BLaER1 treated with 17β-estradiol and CSF1 and Interleukin-3, amounts not matched to agents 10 nM and 100 nM (cell line): ENCODE measurements at regions not wholly inside any gene's neighbourhood (a gene's known extent, or its start where the extent isn't known, plus 50 kb on each side); places are given as distances from the start of the nearest gene placed in this dataset.
A peak's percentile ranks its signal among the peaks of the same experiment; 100 is the strongest.

Source experiments
- H3K27ac ChIP-seq, 11 experiments: shearing (Covaris generic); formaldehyde crosslinking; 2 replicates each; pipeline ENCODE4 v1.8.1; 2022
- H3K27me3 ChIP-seq, 11 experiments: shearing (Covaris generic); formaldehyde crosslinking; 2 replicates each; pipeline ENCODE4 v1.8.1; 2022
- H3K36me3 ChIP-seq, 11 experiments: shearing (Covaris generic); formaldehyde crosslinking; 2 replicates each; pipeline ENCODE4 v1.8.1; 2022
- H3K4me1 ChIP-seq, 10 experiments: shearing (Covaris generic); formaldehyde crosslinking; 2 replicates each; pipeline ENCODE4 v1.8.1; 2022
- H3K4me2 ChIP-seq, 11 experiments: shearing (Covaris generic); formaldehyde crosslinking; 2 replicates each; pipeline ENCODE4 v1.8.1; 2022
- H3K4me3 ChIP-seq, 10 experiments: shearing (Covaris generic); formaldehyde crosslinking; 2 replicates each; pipeline ENCODE4 v1.8.1; 2022
- H3K9ac ChIP-seq, 11 experiments: shearing (Covaris generic); formaldehyde crosslinking; 2 replicates each; pipeline ENCODE4 v1.8.1; 2022
- H3K9me3 ChIP-seq, 11 experiments: shearing (Covaris generic); formaldehyde crosslinking; replicated peaks in 1 of 11; 2 replicates each; pipeline ENCODE4 v1.8.1; 2022
- H4K20me1 ChIP-seq, 11 experiments: shearing (Covaris generic); formaldehyde crosslinking; 2 replicates each; pipeline ENCODE4 v1.8.1; 2022
- Cebpa-rat ChIP-seq, 11 experiments: shearing (Covaris generic); IDR thresholded peaks; 2 replicates each; pipeline ENCODE4 v1.8.1; 2022

DNA sequence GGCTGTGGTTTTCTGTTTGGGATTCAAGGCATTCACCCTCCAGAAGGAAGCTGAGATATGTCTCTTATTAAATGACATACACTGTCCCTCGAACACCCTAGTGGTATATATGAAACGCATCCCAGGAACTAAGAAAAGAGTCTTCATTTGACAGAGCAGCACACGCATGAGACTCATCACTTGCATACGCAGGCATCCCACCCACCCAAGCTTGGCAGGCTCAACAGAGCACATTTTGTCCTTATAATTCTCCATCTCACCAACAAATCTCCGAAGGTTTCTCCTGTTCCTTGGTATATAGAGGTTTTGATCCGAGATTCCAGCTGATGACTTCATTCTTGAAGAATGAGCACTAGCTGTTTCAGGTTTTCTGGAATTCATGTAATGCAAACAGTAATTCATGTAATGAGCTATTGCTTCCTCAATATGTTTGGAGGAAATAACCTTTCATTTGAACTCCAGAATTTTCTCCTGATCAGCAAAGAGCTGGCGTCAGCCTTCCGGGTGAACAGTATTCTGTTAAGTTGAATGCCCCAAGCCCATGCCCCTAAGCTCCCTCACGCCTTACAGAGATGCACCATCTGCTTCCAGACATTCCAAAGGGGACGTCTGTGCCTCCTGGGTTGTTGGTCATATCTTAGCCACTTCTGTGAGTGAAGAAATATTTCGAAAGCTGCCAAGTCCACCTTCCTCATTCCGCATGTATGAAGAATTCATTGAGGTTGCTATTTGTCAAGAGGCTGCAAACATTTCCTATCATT, 66.0 kb upstream of the CDH4 start:
- Histone ChIP-seq H3K36me3 (no peaks in the 10 kb centered on the region), H3K27ac (no peak overlapping the region), H3K27me3 (no peaks in the 10 kb centered on the region), H3K4me3 (no peak overlapping the region), H3K4me1 (peaks cover 0 to 5% (median 0%) of the 10 kb centered on the region in 10 experiments; a peak in 1 of 20 replicates), H3K9me3 (no peaks in the 10 kb centered on the region), H3K9ac (no peak overlapping the region), H4K20me1 (no peaks in the 10 kb centered on the region), H3K4me2 (0 out of 22 replicates have a peak overlapping the region, but pooled peaks of 1 of the 11 experiments have one; percentile 5)
- TF ChIP-seq Cebpa-rat (IDR thresholded peaks at IDR 0.05), result no peak

DNA sequence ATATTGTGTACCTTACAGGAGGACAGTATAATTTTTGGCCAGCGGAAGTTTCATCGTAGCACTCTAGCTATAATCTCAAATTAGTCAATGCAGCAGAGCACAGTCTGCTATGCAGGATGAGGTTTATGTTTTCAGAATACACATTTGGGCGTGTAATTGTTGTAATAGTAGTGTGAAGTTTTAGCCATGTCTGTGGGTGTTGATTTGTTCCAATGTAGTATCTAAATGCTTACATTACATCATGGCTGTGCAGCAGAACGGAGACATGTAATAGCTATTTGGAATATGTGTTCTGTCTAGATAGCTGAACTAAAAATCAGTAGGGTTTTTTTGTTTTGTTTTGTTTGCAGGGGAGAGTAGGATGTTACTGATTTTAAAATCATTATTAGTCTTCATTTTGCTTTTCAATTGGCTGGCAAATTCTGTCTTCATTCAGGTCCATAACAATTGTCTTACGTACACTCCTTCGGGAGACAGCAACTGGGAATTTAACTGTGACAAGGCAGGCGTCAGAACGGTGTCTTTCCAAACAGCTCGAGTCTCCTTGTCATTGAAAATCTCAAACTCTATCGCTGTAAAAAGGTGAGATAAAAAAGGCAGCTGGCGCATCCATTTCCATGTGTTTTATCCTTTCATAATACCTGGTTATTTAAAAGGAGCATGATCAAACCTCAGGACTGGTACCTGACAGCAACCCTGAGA, 65.1 kb upstream of the CDH4 start:
- no peak overlapping the region for H3K27ac ChIP-seq
- no peaks in the 10 kb centered on the region for H3K9me3 ChIP-seq
- no peaks in the 10 kb centered on the region for H3K27me3 ChIP-seq
- TF ChIP-seq Cebpa-rat (IDR thresholded peaks at IDR 0.05), result no peak
- no peaks in the 10 kb centered on the region for H4K20me1 ChIP-seq
- peaks cover 0 to 5% (median 0%) of the 10 kb centered on the region in 10 experiments; a peak in 1 of 20 replicates for H3K4me1 ChIP-seq
- no peak overlapping the region for H3K4me2 ChIP-seq
- H3K9ac ChIP-seq, result no peak overlapping the region
- no peak overlapping the region for H3K4me3 ChIP-seq
- H3K36me3 ChIP-seq, result no peaks in the 10 kb centered on the region

DNA sequence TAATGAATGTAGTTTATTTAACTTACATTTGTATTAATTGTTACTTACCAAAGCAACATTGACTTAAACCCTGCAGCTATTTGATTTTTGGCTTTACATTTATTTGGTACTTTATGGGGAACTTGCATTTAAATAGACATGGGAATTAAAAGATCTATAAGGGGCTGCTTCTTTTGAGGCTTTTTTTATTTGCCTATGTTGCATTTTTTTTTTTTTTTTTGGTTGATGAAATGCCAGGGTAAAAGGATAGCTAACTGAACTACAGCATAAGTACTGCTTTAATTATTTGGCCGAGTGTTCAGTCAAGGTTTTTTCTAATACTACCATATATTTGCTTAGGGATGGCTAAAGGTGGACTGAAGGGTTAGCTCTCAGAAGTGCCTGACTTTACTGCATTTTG, 62.5 kb upstream of the CDH4 start:
- no peak overlapping the region for H3K9ac ChIP-seq
- no peak overlapping the region for H3K4me2 ChIP-seq
- H3K9me3 ChIP-seq, result peaks cover 3 to 14% (median 8%) of the 10 kb centered on the region in 11 experiments; a peak in 9 of 22 replicates
- H3K36me3 ChIP-seq, result no peaks in the 10 kb centered on the region
- no peak for TF ChIP-seq Cebpa-rat (IDR thresholded peaks at IDR 0.05)
- H3K4me1 ChIP-seq, result peaks cover 0 to 5% (median 0%) of the 10 kb centered on the region in 10 experiments; a peak in 2 of 20 replicates
- no peaks in the 10 kb centered on the region for H4K20me1 ChIP-seq
- H3K27ac ChIP-seq, result no peak overlapping the region
- no peaks in the 10 kb centered on the region for H3K27me3 ChIP-seq
- no peak overlapping the region for H3K4me3 ChIP-seq

DNA sequence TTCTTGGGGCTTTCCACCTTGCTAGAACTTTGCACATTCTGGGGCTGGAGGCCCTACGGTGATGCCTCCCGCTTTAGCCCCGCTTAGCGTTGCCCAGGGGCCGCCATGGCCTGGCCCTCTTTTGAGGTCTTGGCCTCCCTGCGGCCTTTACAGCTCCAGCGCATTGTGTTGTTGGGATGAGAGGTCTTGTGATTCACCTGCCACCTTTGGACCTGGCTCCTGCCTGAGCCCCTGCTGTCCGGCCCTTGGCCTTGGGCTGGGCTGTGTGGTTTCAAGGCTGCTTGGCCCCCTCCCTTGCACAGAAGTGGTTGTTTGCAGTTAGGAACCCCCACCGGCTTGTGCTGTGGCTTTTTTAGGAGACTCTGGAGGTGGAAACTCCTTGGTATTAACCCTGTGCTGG, 61.0 kb upstream of the CDH4 start:
- Histone ChIP-seq H3K27me3 (no peaks in the 10 kb centered on the region), H3K4me3 (no peak overlapping the region)

DNA sequence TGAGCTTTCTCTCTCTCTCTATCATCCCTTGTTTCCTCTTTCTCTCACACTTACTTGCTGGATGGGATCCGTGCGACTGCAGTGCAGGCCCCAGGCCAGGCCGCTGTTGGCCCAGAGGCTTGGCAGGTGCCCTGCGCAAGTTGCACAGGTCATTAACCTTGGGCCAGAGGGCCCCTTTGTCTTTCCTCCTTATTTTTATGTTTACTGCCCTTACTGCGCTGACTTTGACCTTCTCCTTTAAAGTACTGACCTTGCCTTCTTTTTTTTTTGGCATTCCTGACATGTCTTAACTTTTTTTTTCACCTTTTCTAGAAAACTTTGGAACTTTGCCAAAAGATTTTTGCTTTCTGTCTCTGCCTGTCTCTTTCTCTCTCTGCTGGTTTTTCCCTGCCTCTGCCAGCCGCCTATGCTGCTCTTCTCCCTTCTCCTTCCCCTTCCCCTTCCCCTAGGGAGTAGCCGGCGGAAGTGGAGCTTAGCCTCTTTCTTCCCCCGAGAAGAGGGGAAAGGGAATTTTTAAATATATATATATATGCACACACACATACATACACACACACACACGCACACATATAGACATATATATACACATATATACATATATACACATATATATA, 59.6 kb upstream of the CDH4 start:
- Histone ChIP-seq H3K36me3 (no peaks in the 10 kb centered on the region), H3K4me1 (no peaks in the 10 kb centered on the region; a peak in 1 of 20 replicates), H3K4me3 (no peak overlapping the region), H3K27me3 (no peaks in the 10 kb centered on the region), H3K27ac (no peak overlapping the region), H3K4me2 (no peak overlapping the region), H3K9ac (no peak overlapping the region), H4K20me1 (no peaks in the 10 kb centered on the region), H3K9me3 (peaks cover 3 to 16% (median 8%) of the 10 kb centered on the region in 11 experiments; a peak in 9 of 22 replicates)
- no peak for TF ChIP-seq Cebpa-rat (IDR thresholded peaks at IDR 0.05)

More for the DNA sequence above, 61.0 kb upstream of the CDH4 start:
- Histone ChIP-seq H4K20me1 (no peaks in the 10 kb centered on the region), H3K27ac (no peak overlapping the region), H3K9ac (no peak overlapping the region), H3K4me1 (peaks cover 0 to 2% (median 0%) of the 10 kb centered on the region in 10 experiments; a peak in 2 of 20 replicates), H3K4me2 (no peak overlapping the region), H3K36me3 (no peaks in the 10 kb centered on the region), H3K9me3 (peaks cover 3 to 16% (median 8%) of the 10 kb centered on the region in 11 experiments; a peak in 9 of 22 replicates)
- TF ChIP-seq Cebpa-rat (IDR thresholded peaks at IDR 0.05), result no peak

DNA sequence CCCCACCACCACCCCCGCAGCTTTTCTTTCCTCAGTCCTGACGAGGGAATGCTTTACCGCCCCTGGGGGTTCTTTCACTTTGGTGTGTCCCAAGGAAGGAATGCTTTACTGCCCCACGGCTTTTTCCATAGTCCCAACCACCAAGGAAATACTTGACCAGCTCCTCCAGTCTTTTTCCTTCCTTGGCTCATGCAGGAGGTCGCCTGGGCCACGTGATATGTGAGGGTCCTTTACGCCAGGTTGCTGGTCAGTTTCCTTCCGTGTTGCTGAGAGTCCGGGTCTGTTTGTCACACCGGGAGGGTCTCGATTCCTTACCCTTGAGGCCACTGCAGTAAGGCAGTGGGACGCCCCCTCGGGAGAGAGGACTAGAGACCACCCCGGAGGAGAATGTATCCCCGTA, 58.9 kb upstream of the CDH4 start:
- Histone ChIP-seq H3K4me2 (no peak overlapping the region), H3K9me3 (peaks cover 3 to 16% (median 8%) of the 10 kb centered on the region in 11 experiments; a peak in 9 of 22 replicates), H3K27me3 (no peaks in the 10 kb centered on the region), H3K36me3 (no peaks in the 10 kb centered on the region), H4K20me1 (no peaks in the 10 kb centered on the region), H3K9ac (no peak overlapping the region), H3K4me1 (no peaks in the 10 kb centered on the region; a peak in 1 of 20 replicates), H3K27ac (no peak overlapping the region), H3K4me3 (no peak overlapping the region)
- no peak for TF ChIP-seq Cebpa-rat (IDR thresholded peaks at IDR 0.05)
